ENCODE measurements at regions not wholly inside any gene's neighbourhood (a gene's known extent, or its start where the extent isn't known, plus 50 kb on each side); places are given as distances from the start of the nearest gene placed in this dataset.

GRCh38 chr15:87197981-87198380 lies 1058.6 kb downstream of the NTRK3 start:
- BruUV-seq (replicated peaks): no TSS peak
- no peak for TF ChIP-seq CTCF (IDR thresholded peaks at IDR 0.05; ENCODE audit: unreplicated experiment)
- H3K9me3 Mint-ChIP-seq (ENCODE audit: unreplicated experiment): no peaks in the 10 kb centered on the region
- no peak overlapping the region for H3K4me3 Mint-ChIP-seq (ENCODE audit: unreplicated experiment)
- ChIA-PET CTCF (interaction anchor here (0.6 to 0.7 kb wide), 2 partner anchors 44 to 170 kb away, joined by 3 to 4 read pairs; no protein-coding TSS in a partner anchor), POLR2A (no interaction called here)
- intact Hi-C loops (cut with micrococcal nuclease): no loop called here
- H3K27me3 Mint-ChIP-seq (ENCODE audit: insufficient read depth, unreplicated experiment): no peaks in the 10 kb centered on the region
- no peaks in the 10 kb centered on the region for H3K36me3 Mint-ChIP-seq (ENCODE audit: insufficient read depth, unreplicated experiment)
- no peak overlapping the region for H3K27ac Mint-ChIP-seq (ENCODE audit: low read depth, unreplicated experiment)
- DNase-seq (ENCODE audit: unreplicated experiment): no peak
- H3K4me1 Mint-ChIP-seq (ENCODE audit: insufficient read depth, unreplicated experiment): no peaks in the 10 kb centered on the region

- DNase-seq (ENCODE audit: unreplicated experiment): no peak
- no TSS peak for BruUV-seq (replicated peaks)
- no peak for TF ChIP-seq CTCF (IDR thresholded peaks at IDR 0.05; ENCODE audit: unreplicated experiment)
- intact Hi-C loops (cut with micrococcal nuclease): no loop called here
- Mint-ChIP-seq H3K27ac (ENCODE audit: low read depth, unreplicated experiment) (no peak overlapping the region), H3K27me3 (ENCODE audit: insufficient read depth, unreplicated experiment) (no peaks in the 10 kb centered on the region), H3K4me1 (ENCODE audit: insufficient read depth, unreplicated experiment) (no peaks in the 10 kb centered on the region), H3K9me3 (ENCODE audit: unreplicated experiment) (no peaks in the 10 kb centered on the region), H3K4me3 (ENCODE audit: unreplicated experiment) (no peak overlapping the region), H3K36me3 (ENCODE audit: insufficient read depth, unreplicated experiment) (no peaks in the 10 kb centered on the region)
- ChIA-PET POLR2A (no interaction called here), CTCF (no interaction called here)
These were observed 1060.0 kb downstream of the NTRK3 start for GRCh38 chr15:87196498-87196897.

GRCh38 chr15:87193481-87193880 lies 1063.1 kb downstream of the NTRK3 start:
- Mint-ChIP-seq H3K27me3 (ENCODE audit: insufficient read depth, unreplicated experiment) (no peaks in the 10 kb centered on the region), H3K9me3 (ENCODE audit: unreplicated experiment) (no peaks in the 10 kb centered on the region), H3K36me3 (ENCODE audit: insufficient read depth, unreplicated experiment) (no peaks in the 10 kb centered on the region), H3K4me1 (ENCODE audit: insufficient read depth, unreplicated experiment) (peaks cover 3% of the 10 kb centered on the region), H3K4me3 (ENCODE audit: unreplicated experiment) (no peak overlapping the region), H3K27ac (ENCODE audit: low read depth, unreplicated experiment) (no peak overlapping the region)
- BruUV-seq (replicated peaks): no TSS peak
- TF ChIP-seq CTCF (IDR thresholded peaks at IDR 0.05; ENCODE audit: unreplicated experiment): no peak
- intact Hi-C loops (cut with micrococcal nuclease): no loop called here
- ChIA-PET POLR2A (no interaction called here), CTCF (interaction anchor here (0.6 kb wide), 1 partner anchor 140 kb away, joined by 3 read pairs; no protein-coding TSS in a partner anchor)
- DNase-seq (ENCODE audit: unreplicated experiment): no peak

GRCh38 chr15:87167706-87168105 lies 1088.0 kb downstream of the AGBL1 start:
- Mint-ChIP-seq H3K36me3 (ENCODE audit: insufficient read depth, unreplicated experiment) (no peaks in the 10 kb centered on the region), H3K27ac (ENCODE audit: low read depth, unreplicated experiment) (no peak overlapping the region), H3K4me1 (ENCODE audit: insufficient read depth, unreplicated experiment) (peaks cover 10% of the 10 kb centered on the region), H3K9me3 (ENCODE audit: unreplicated experiment) (no peaks in the 10 kb centered on the region), H3K27me3 (ENCODE audit: insufficient read depth, unreplicated experiment) (no peaks in the 10 kb centered on the region), H3K4me3 (ENCODE audit: unreplicated experiment) (no peak overlapping the region)
- BruUV-seq (replicated peaks): no TSS peak
- ChIA-PET POLR2A (interaction anchor here (1.0 kb wide), 1 partner anchor 16 kb away, joined by 3 read pairs; no protein-coding TSS in a partner anchor), CTCF (no interaction called here)
- TF ChIP-seq CTCF (IDR thresholded peaks at IDR 0.05; ENCODE audit: unreplicated experiment): no peak
- no peak for DNase-seq (ENCODE audit: unreplicated experiment)
- intact Hi-C loops (cut with micrococcal nuclease): no loop called here

Measured in MCF 10A (cell line).